ENCODE measurements at regions not wholly inside any gene's neighbourhood (a gene's known extent, or its start where the extent isn't known, plus 50 kb on each side); places are given as distances from the start of the nearest gene placed in this dataset.

DNA sequence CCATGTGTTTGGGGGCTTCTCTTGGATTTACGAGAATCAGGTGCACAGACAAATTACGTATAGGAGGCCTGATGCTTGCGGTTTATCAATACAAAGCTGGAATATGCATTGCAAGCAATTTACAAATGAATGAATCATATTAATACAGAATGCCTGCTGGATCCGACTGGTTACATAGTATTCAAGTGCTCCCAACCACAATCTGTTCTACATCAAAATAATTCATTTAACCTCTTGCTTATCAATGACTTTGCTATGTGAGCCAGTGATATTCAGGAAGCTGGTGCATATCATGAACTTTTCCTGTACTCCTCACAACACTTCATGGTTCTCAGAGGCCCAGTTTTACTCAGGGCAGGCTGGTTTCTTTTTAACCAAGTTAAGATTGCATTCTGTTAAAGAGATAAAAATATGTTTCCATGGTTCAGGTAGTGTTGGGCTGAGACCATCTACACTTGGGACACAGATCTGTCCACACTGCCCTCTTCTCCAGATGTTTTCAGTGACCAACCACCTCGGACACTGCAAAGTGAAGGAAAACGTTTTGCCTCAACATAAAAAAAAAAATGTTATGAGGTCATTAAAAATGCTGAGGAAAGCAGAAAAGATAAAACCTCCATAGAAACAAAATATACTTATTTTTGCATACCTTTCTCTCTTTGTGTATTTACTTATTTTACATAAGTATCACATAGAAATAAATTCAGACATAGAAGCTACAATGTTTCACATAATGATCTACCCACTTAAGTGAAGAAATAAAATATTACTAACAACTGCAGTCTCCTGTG, 200.1 kb upstream of the VCX3A start:
- Histone ChIP-seq H3K36me3 (no peaks in the 10 kb centered on the region), H3K27me3 (ENCODE audit: insufficient read depth, low read depth, severe bottlenecking) (no peaks in the 10 kb centered on the region), H3K9me3 (ENCODE audit: severe bottlenecking) (no peaks in the 10 kb centered on the region), H3K4me3 (ENCODE audit: low read depth, low read length) (no peak overlapping the region), H3K27ac (no peak overlapping the region)
- no peak for TF ChIP-seq CTCF (IDR thresholded peaks at IDR 0.05; ENCODE audit: low read depth, low read length)
- DNase-seq = no peak

DNA sequence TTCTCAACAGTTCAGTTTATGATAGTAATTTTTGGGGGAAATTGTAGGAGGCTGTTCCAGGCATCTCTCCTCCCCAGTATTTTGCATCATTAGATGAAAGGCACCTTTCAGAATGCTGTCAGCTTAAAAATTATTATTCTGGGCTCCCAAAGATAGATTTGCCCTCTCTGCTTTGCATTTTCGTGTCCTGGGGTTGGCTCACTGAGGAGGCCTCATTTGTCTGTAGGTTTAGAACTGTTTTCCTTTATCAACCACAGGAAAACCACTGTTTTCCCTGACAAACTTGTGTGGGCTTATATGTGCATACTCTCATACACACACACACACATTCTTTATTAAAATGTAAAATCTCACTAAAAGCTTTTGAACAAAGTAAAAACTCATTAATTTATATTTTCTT, 197.2 kb upstream of the VCX3A start:
- DNase-seq = no peak
- peaks cover 5% of the 10 kb centered on the region for H3K9me3 ChIP-seq (ENCODE audit: severe bottlenecking)
- no peak for TF ChIP-seq CTCF (IDR thresholded peaks at IDR 0.05; ENCODE audit: low read depth, low read length)
- no peak overlapping the region for H3K4me3 ChIP-seq (ENCODE audit: low read depth, low read length)
- no peaks in the 10 kb centered on the region for H3K27me3 ChIP-seq (ENCODE audit: insufficient read depth, low read depth, severe bottlenecking)
- no peak overlapping the region for H3K27ac ChIP-seq
- no peaks in the 10 kb centered on the region for H3K36me3 ChIP-seq

- DNase-seq = no peak
- H3K4me3 ChIP-seq (ENCODE audit: low read depth, low read length) = no peak overlapping the region
- no peak for TF ChIP-seq CTCF (IDR thresholded peaks at IDR 0.05; ENCODE audit: low read depth, low read length)
- H3K27ac ChIP-seq = no peak overlapping the region
- peaks cover 5% of the 10 kb centered on the region for H3K9me3 ChIP-seq (ENCODE audit: severe bottlenecking)
- no peaks in the 10 kb centered on the region for H3K36me3 ChIP-seq
- no peaks in the 10 kb centered on the region for H3K27me3 ChIP-seq (ENCODE audit: insufficient read depth, low read depth, severe bottlenecking)
Measured at GRCh38 chrX:6729626-6730025, 194.7 kb upstream of the VCX3A start.

DNA sequence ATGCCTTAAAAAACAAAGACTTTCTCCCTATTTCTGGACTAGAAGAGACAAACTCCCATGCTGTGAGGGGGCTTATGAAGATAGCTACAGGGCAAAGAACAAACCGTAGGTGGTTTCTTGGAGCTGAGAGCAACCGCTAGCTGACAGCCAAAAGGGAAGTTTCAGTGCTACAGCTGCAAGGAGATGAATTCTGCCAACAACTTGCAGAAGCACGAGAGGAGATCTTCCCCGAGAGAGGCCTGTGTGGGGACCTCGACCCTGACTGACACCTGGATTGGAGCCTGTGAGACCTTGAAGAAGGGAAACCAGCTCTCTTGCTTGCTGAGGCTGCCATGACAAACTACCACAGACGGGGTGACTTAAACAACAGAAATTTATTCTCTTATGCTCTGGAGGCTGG, 183.8 kb upstream of the VCX3A start:
- TF ChIP-seq CTCF (IDR thresholded peaks at IDR 0.05; ENCODE audit: low read depth, low read length) = no peak
- DNase-seq = no peak
- no peaks in the 10 kb centered on the region for H3K9me3 ChIP-seq (ENCODE audit: severe bottlenecking)
- H3K27ac ChIP-seq = no peak overlapping the region
- no peaks in the 10 kb centered on the region for H3K36me3 ChIP-seq
- H3K27me3 ChIP-seq (ENCODE audit: insufficient read depth, low read depth, severe bottlenecking) = no peaks in the 10 kb centered on the region
- H3K4me3 ChIP-seq (ENCODE audit: low read depth, low read length) = no peak overlapping the region

GRCh38 chrX:6708676-6709380, 173.9 kb upstream of the VCX3A start:
- Histone ChIP-seq H3K27me3 (ENCODE audit: insufficient read depth, low read depth, severe bottlenecking) (no peaks in the 10 kb centered on the region), H3K36me3 (no peaks in the 10 kb centered on the region), H3K4me3 (ENCODE audit: low read depth, low read length) (peak overlapping the region; percentile 32), H3K27ac (peak overlapping the region; percentile 69), H3K9me3 (ENCODE audit: severe bottlenecking) (peaks cover 3% of the 10 kb centered on the region)
- no peak for TF ChIP-seq CTCF (IDR thresholded peaks at IDR 0.05; ENCODE audit: low read depth, low read length)
- DNase-seq = peak; percentile 64
